PC-3 (cell line): ENCODE measurements at regions not wholly inside any gene's neighbourhood (a gene's known extent, or its start where the extent isn't known, plus 50 kb on each side); places are given as distances from the start of the nearest gene placed in this dataset.
"Not testable (repeated sequence)": the region's sequence is repeated elsewhere in the genome, so short reads cannot be mapped to it uniquely, and the experiment has no call there.

Experiments used
- EZH2 ChIP-seq: fragments of 300-600 bp; sonication (generic); IDR thresholded peaks from one replicate; pipeline ENCODE4 v1.6.1; 2017; ENCODE audit warnings: antibody characterized with exemption, mild to moderate bottlenecking, low read length; ENCODE audit not compliant: unreplicated experiment
- TF ChIP-seq, protein P1 (sequence below): fragments of 300-600 bp; sonication (generic); conservative IDR thresholded peaks from 2 replicates; pipeline ENCODE4 v1.5.1; 2017; ENCODE audit warnings: antibody characterized with exemption, low read depth, mild to moderate bottlenecking, low read length

DNA sequence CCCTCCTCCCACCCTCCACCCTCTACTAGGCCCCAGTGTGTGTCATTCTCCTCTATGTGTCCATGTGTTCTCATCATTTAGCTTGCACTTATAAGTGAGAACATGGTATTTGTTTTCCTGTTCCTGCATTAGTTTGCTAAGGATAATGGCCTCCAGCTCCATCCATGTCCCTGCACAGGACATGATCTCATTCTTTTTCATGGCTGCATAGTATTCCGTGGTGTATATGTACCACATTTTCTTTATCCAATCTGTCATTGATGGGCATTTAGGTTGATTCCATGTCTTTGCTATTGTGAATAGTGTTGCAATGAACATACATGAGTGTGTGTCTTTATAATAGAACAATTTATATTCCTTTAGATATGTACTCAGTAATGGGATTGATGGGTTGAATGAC, 148.7 kb upstream of the CXorf66 start:
- TF ChIP-seq, protein P1, sequence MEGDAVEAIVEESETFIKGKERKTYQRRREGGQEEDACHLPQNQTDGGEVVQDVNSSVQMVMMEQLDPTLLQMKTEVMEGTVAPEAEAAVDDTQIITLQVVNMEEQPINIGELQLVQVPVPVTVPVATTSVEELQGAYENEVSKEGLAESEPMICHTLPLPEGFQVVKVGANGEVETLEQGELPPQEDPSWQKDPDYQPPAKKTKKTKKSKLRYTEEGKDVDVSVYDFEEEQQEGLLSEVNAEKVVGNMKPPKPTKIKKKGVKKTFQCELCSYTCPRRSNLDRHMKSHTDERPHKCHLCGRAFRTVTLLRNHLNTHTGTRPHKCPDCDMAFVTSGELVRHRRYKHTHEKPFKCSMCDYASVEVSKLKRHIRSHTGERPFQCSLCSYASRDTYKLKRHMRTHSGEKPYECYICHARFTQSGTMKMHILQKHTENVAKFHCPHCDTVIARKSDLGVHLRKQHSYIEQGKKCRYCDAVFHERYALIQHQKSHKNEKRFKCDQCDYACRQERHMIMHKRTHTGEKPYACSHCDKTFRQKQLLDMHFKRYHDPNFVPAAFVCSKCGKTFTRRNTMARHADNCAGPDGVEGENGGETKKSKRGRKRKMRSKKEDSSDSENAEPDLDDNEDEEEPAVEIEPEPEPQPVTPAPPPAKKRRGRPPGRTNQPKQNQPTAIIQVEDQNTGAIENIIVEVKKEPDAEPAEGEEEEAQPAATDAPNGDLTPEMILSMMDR, result not testable (repeated sequence)
- TF ChIP-seq EZH2, result not testable (repeated sequence)
